C4-2B (cell line): ENCODE measurements at regions not wholly inside any gene's neighbourhood (a gene's known extent, or its start where the extent isn't known, plus 50 kb on each side); places are given as distances from the start of the nearest gene placed in this dataset.
"Not testable (repeated sequence)": the region's sequence is repeated elsewhere in the genome, so short reads cannot be mapped to it uniquely, and the experiment has no call there.

Experiments used
- CTCF ChIP-seq: fragments of 450-650 bp; conservative IDR thresholded peaks from 2 replicates; pipeline ENCODE4 v1.5.1; 2017; ENCODE audit warnings: mild to moderate bottlenecking
- ZFX ChIP-seq: fragments of 450-650 bp; IDR thresholded peaks from 2 replicates; pipeline ENCODE4 v1.6.1; 2017

DNA sequence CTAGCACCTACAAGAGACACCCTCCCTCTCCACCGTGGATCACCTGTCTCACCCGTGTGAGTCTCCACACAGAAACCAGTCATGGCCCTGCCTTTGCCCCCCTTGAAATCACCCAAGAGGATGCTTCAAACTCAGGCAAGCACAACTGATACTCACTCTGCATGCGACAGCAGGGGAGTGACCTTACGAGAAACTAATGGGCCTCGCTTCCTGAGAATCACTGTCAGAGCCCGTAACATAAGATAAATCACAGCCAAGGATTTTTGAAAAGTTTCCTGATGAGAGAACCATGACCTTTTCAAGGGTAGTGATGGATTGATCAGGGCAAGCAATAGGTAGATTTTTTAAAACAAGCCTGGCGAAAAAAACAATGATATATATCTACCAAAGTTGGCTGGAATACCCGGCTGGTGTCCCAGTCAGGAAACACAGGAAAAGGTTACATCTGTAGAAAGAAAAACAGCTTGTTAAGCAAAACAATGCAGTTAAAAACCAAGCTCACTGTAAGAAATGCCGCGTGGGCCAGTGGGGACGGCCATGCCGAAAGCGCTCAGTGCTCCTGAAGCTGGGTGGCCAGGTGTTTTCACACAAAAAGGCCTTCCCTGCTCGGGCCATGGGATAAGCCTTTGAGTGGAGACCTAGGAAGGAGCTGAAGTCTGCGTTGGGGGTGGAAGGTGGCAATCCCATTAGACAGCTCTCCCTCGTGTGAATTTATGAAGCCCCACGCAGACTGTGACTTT, 388.6 kb upstream of the FRG1 start:
- TF ChIP-seq CTCF, ZFX: not testable (repeated sequence)
